ENCODE measurements at regions not wholly inside any gene's neighbourhood (a gene's known extent, or its start where the extent isn't known, plus 50 kb on each side); places are given as distances from the start of the nearest gene placed in this dataset.

DNA sequence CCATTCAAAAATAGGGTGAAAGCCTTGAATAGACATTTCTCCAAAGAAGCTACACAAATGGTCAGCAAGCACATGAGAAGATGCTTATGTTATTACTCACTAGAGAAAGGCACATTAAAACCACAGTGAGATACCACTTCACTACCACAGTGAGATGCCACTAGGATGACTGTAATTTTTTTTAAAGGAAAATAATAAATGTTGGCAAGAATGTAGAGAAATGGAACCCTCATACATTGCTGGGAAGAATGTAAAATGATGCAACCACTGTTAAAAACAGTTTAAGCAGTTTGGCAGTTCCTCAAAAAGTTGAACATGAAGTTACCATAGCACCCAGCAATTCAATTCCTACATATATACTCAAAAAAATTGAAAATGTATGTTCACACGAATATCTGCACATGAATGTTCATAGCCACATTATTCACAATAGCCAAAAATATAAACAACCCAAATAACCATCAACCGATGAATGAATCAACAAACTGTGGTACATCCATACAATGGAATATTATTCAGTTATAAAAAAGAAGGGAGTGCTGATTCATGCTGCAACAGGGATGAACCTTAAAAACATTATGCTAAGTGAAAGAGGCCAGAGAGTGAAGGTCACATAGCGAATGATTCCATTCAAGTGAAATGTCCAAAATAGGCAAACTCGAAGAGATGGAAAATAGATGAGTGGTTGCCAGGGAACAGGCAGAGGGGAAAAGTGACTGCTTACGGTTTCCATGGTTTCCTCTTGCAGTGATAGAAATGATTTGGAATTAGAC is 156.2 kb upstream of the NDUFV2 start:
- Histone ChIP-seq H3K27me3 (ENCODE audit: control insufficient read depth, extremely low read depth, insufficient read depth, low read length) (no peaks in the 10 kb centered on the region), H3K9me1 (ENCODE audit: control insufficient read depth, extremely low read depth, insufficient read depth, low read length) (no peaks in the 10 kb centered on the region), H3K9ac (ENCODE audit: control insufficient read depth, extremely low read depth, insufficient read depth, low read length) (no peak overlapping the region), H3K36me3 (ENCODE audit: control insufficient read depth in 2 of 2, extremely low read depth in 1 of 2, insufficient read depth in 2 of 2, low read length in 2 of 2) (no peaks in the 10 kb centered on the region), H4K20me1 (ENCODE audit: control insufficient read depth, extremely low read depth, insufficient read depth, low read length) (no peaks in the 10 kb centered on the region), H3K4me2 (ENCODE audit: control insufficient read depth, extremely low read depth, insufficient read depth, low read depth, low read length) (no peak overlapping the region), H3K9me3 (ENCODE audit: control insufficient read depth, low read depth, low read length) (peaks cover 4% of the 10 kb centered on the region), H3K79me2 (ENCODE audit: control insufficient read depth, insufficient read depth, low read length) (no peaks in the 10 kb centered on the region), H3K4me3 (ENCODE audit: control insufficient read depth in 2 of 3, extremely low read depth in 1 of 3, insufficient read depth in 2 of 3, low read depth in 1 of 3, low read length in 3 of 3) (no peak overlapping the region), H2AFZ (ENCODE audit: control insufficient read depth, low read length) (no peak overlapping the region), H3K27ac (ENCODE audit: control insufficient read depth, insufficient read depth, low read length) (peak overlapping the region; percentile 25), H3K4me1 (ENCODE audit: control insufficient read depth, extremely low read depth, insufficient read depth, low read length) (peaks cover 36% of the 10 kb centered on the region)
- TF ChIP-seq, protein P1, sequence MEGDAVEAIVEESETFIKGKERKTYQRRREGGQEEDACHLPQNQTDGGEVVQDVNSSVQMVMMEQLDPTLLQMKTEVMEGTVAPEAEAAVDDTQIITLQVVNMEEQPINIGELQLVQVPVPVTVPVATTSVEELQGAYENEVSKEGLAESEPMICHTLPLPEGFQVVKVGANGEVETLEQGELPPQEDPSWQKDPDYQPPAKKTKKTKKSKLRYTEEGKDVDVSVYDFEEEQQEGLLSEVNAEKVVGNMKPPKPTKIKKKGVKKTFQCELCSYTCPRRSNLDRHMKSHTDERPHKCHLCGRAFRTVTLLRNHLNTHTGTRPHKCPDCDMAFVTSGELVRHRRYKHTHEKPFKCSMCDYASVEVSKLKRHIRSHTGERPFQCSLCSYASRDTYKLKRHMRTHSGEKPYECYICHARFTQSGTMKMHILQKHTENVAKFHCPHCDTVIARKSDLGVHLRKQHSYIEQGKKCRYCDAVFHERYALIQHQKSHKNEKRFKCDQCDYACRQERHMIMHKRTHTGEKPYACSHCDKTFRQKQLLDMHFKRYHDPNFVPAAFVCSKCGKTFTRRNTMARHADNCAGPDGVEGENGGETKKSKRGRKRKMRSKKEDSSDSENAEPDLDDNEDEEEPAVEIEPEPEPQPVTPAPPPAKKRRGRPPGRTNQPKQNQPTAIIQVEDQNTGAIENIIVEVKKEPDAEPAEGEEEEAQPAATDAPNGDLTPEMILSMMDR (optimal IDR thresholded peaks at IDR 0.05 in 1 of 3, IDR thresholded peaks at IDR 0.05 in 1 of 3, conservative IDR thresholded peaks at IDR 0.05 in 1 of 3; ENCODE audit: extremely low read depth in 1 of 3, insufficient read depth in 2 of 3, low read length in 3 of 3) = no peak
- TF ChIP-seq EZH2 (IDR thresholded peaks at IDR 0.05; ENCODE audit: low read length) = no peak
- peak; percentile 62 for FAIRE-seq
- DNase-seq (ENCODE audit: low read depth, low spot score) = peak; percentile 82
- dilution Hi-C loops (cut with MboI; ENCODE audit: extremely low pct_ligation_motif_present, low sequenced_read_pairs) = no loop called here

DNA sequence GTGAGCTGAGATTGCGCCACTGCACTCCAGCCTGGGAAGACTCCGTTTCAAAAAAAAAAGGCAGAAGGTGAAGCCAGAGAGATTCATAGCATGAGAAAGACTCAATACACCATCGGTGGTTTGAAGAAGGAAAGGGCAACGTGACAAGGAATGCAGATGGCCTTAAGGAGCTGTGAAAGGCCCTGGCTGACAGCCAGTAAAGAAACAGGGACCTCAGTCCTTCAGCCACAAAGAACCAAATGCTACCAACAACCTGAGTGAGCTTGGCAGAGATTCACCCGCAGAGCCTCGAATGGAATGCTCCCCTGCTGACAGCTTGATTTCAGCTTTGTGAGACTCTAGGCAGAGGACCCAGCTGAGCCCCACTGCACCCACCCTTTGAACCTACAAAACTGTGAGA is 154.9 kb upstream of the NDUFV2 start:
- TF ChIP-seq, protein P1 (optimal IDR thresholded peaks at IDR 0.05 in 1 of 3, IDR thresholded peaks at IDR 0.05 in 1 of 3, conservative IDR thresholded peaks at IDR 0.05 in 1 of 3; ENCODE audit: extremely low read depth in 1 of 3, insufficient read depth in 2 of 3, low read length in 3 of 3) = no peak
- no peak for TF ChIP-seq EZH2 (IDR thresholded peaks at IDR 0.05; ENCODE audit: low read length)
- H3K27ac ChIP-seq (ENCODE audit: control insufficient read depth, insufficient read depth, low read length) = no peak overlapping the region
- DNase-seq (ENCODE audit: low read depth, low spot score) = no peak
- no peaks in the 10 kb centered on the region for H3K79me2 ChIP-seq (ENCODE audit: control insufficient read depth, insufficient read depth, low read length)
- dilution Hi-C loops (cut with MboI; ENCODE audit: extremely low pct_ligation_motif_present, low sequenced_read_pairs) = no loop called here
- H3K9me1 ChIP-seq (ENCODE audit: control insufficient read depth, extremely low read depth, insufficient read depth, low read length) = no peaks in the 10 kb centered on the region
- no peak overlapping the region for H3K4me3 ChIP-seq (ENCODE audit: control insufficient read depth in 2 of 3, extremely low read depth in 1 of 3, insufficient read depth in 2 of 3, low read depth in 1 of 3, low read length in 3 of 3)
- H2AFZ ChIP-seq (ENCODE audit: control insufficient read depth, low read length) = no peak overlapping the region
- H3K4me1 ChIP-seq (ENCODE audit: control insufficient read depth, extremely low read depth, insufficient read depth, low read length) = peaks cover 42% of the 10 kb centered on the region
- peak; percentile 43 for FAIRE-seq
- H3K27me3 ChIP-seq (ENCODE audit: control insufficient read depth, extremely low read depth, insufficient read depth, low read length) = no peaks in the 10 kb centered on the region
- H3K9me3 ChIP-seq (ENCODE audit: control insufficient read depth, low read depth, low read length) = peaks cover 4% of the 10 kb centered on the region
- no peaks in the 10 kb centered on the region for H3K36me3 ChIP-seq (ENCODE audit: control insufficient read depth in 2 of 2, extremely low read depth in 1 of 2, insufficient read depth in 2 of 2, low read length in 2 of 2)
- H4K20me1 ChIP-seq (ENCODE audit: control insufficient read depth, extremely low read depth, insufficient read depth, low read length) = no peaks in the 10 kb centered on the region
- no peak overlapping the region for H3K4me2 ChIP-seq (ENCODE audit: control insufficient read depth, extremely low read depth, insufficient read depth, low read depth, low read length)
- no peak overlapping the region for H3K9ac ChIP-seq (ENCODE audit: control insufficient read depth, extremely low read depth, insufficient read depth, low read length)
